ENCODE measurements at regions not wholly inside any gene's neighbourhood (a gene's known extent, or its start where the extent isn't known, plus 50 kb on each side); places are given as distances from the start of the nearest gene placed in this dataset.

- no peak for DNase-seq
Observed at GRCh38 chr10:131490991-131491594, 179.6 kb upstream of the TCERG1L start.

GRCh38 chr10:131492211-131492857 lies 180.8 kb upstream of the TCERG1L start:
- DNase-seq, result no peak

GRCh38 chr10:131493432-131493831 lies 181.9 kb upstream of the TCERG1L start:
- DNase-seq, result no peak

- DNase-seq, result no peak
Observed at GRCh38 chr10:131494451-131494850, 182.9 kb upstream of the TCERG1L start.

GRCh38 chr10:131495224-131495623 lies 183.7 kb upstream of the TCERG1L start:
- DNase-seq, result no peak

- DNase-seq, result no peak
Observed at GRCh38 chr10:131495892-131496291, 184.4 kb upstream of the TCERG1L start.

- DNase-seq, result no peak
Observed at GRCh38 chr10:131496351-131497052, 185.0 kb upstream of the TCERG1L start.

- no peak for DNase-seq
Observed at GRCh38 chr10:131499566-131499965, 188.0 kb upstream of the TCERG1L start.

GRCh38 chr10:131500181-131500580 lies 188.7 kb upstream of the TCERG1L start:
- no peak for DNase-seq

- DNase-seq, result no peak
Observed at GRCh38 chr10:131500892-131501291, 189.4 kb upstream of the TCERG1L start.

- no peak for DNase-seq
Observed at GRCh38 chr10:131503992-131504391, 192.5 kb upstream of the TCERG1L start.

GRCh38 chr10:131511391-131511790 lies 199.9 kb upstream of the TCERG1L start:
- DNase-seq, result no peak

- DNase-seq, result no peak
Observed at GRCh38 chr10:131512852-131513251, 201.3 kb upstream of the TCERG1L start.

- DNase-seq, result no peak
Observed at GRCh38 chr10:131513445-131513844, 201.9 kb upstream of the TCERG1L start.

GRCh38 chr10:131513901-131514300 lies 202.4 kb upstream of the TCERG1L start:
- DNase-seq, result no peak

GRCh38 chr10:131514454-131514853 lies 202.9 kb upstream of the TCERG1L start:
- peak in 1 of 2 experiments; percentile 22 for DNase-seq

GRCh38 chr10:131516285-131516684 lies 204.8 kb upstream of the TCERG1L start:
- DNase-seq, result no peak

GRCh38 chr10:131517781-131518180 lies 206.3 kb upstream of the TCERG1L start:
- DNase-seq, result no peak

- no peak for DNase-seq
Observed at GRCh38 chr10:131519723-131520605, 208.4 kb upstream of the TCERG1L start.

- DNase-seq, result no peak
Observed at GRCh38 chr10:131531265-131532190, 220.0 kb upstream of the TCERG1L start.

GRCh38 chr10:131532291-131532690 lies 220.8 kb upstream of the TCERG1L start:
- no peak for DNase-seq

- DNase-seq, result no peak
Observed at GRCh38 chr10:131532745-131533341, 221.3 kb upstream of the TCERG1L start.

Data from NCI-H526 (cell line).